Adipocyte (in vitro differentiated cells): ENCODE measurements at regions not wholly inside any gene's neighbourhood (a gene's known extent, or its start where the extent isn't known, plus 50 kb on each side); places are given as distances from the start of the nearest gene placed in this dataset.
A peak's percentile ranks its signal among the peaks of the same experiment; 100 is the strongest.

Experiments used
- DNase-seq: peaks from one replicate; pipeline ENCODE4 v3.0.0-alpha.2; 2015; ENCODE audit warnings: low read depth
- H3K27me3 ChIP-seq: replicated peaks from 2 replicates; pipeline ENCODE4 v1.7.0; 2013; ENCODE audit warnings: mild to moderate bottlenecking, low read length, moderate library complexity; ENCODE audit not compliant: control insufficient read depth, insufficient read depth
- H3K36me3 ChIP-seq: 2 replicates; pipeline ENCODE4 v1.7.0; 2013; ENCODE audit warnings: low read length, mild to moderate bottlenecking, moderate library complexity; ENCODE audit not compliant: control insufficient read depth, insufficient read depth, severe bottlenecking
- H3K4me1 ChIP-seq: 2 replicates; pipeline ENCODE4 v1.7.0; 2013; ENCODE audit warnings: mild to moderate bottlenecking, low read length, moderate library complexity; ENCODE audit not compliant: control insufficient read depth, insufficient read depth
- H3K4me3 ChIP-seq: 2 replicates; pipeline ENCODE4 v1.7.0; 2013; ENCODE audit warnings: mild to moderate bottlenecking, low read length, moderate library complexity
- H3K9ac ChIP-seq: 2 replicates; pipeline ENCODE4 v1.7.0; 2013; ENCODE audit warnings: mild to moderate bottlenecking, low read length, moderate library complexity
- H3K9me3 ChIP-seq: 2 replicates; pipeline ENCODE4 v1.7.0; 2013; ENCODE audit warnings: mild to moderate bottlenecking, low read length, moderate library complexity; ENCODE audit not compliant: control insufficient read depth

GRCh38 chr3:146655333-146655996 lies 50.3 kb upstream of the PLSCR5 start:
- H3K27me3 ChIP-seq = no peaks in the 10 kb centered on the region
- peak; percentile 22 for DNase-seq
- no peaks in the 10 kb centered on the region for H3K36me3 ChIP-seq
- H3K9ac ChIP-seq = no peak overlapping the region
- peaks cover 35% of the 10 kb centered on the region for H3K4me1 ChIP-seq
- H3K9me3 ChIP-seq = no peaks in the 10 kb centered on the region
- no peak overlapping the region for H3K4me3 ChIP-seq
